A549 (cell line): ENCODE measurements at regions not wholly inside any gene's neighbourhood (a gene's known extent, or its start where the extent isn't known, plus 50 kb on each side); places are given as distances from the start of the nearest gene placed in this dataset.

ENCODE experiments used
- EP300 ChIP-seq, 2 experiments: fragments of >200 bp; sonication (Bioruptor Twin); formaldehyde crosslinking; IDR thresholded peaks; 2 replicates in 1 of 2; 3 replicates in 1 of 2; pipeline ENCODE4 v1.6.1; 2016 to 2017
- JUN ChIP-seq, 2 experiments: fragments of >200 bp; sonication (Bioruptor Twin); formaldehyde crosslinking; IDR thresholded peaks; 2 replicates in 1 of 2; 3 replicates in 1 of 2; pipeline ENCODE4 v1.6.1; 2016 to 2017
- MAFK ChIP-seq: fragments of 450-650 bp; IDR thresholded peaks from 2 replicates; pipeline ENCODE4 v1.6.1; 2014; ENCODE audit not compliant: partially characterized antibody
- MAZ ChIP-seq: fragments of 150-350 bp; IDR thresholded peaks from 2 replicates; pipeline ENCODE4 v1.6.1; 2014; ENCODE audit warnings: antibody characterized with exemption, low read depth, low read length, borderline replicate concordance
- NFE2L2 ChIP-seq: fragments of 150-350 bp; conservative IDR thresholded peaks from 2 replicates; pipeline ENCODE4 v1.6.1; 2014; ENCODE audit warnings: low read length
- PHF8 ChIP-seq: fragments of 200-600 bp; sonication (generic); IDR thresholded peaks from 2 replicates; pipeline ENCODE4 v1.6.1; 2016; ENCODE audit warnings: low read depth, mild to moderate bottlenecking, antibody characterized with exemption, moderate library complexity, borderline replicate concordance
- POLR2A ChIP-seq: IDR thresholded peaks from 2 replicates; pipeline ENCODE4 v1.6.1; 2012; ENCODE audit warnings: mild to moderate bottlenecking, low read length
- RAD21 ChIP-seq, 2 experiments: fragments of >200 bp in 1 of 2; sonication (Bioruptor Twin) in 1 of 2; formaldehyde crosslinking in 1 of 2; IDR thresholded peaks in 1 of 2; conservative IDR thresholded peaks in 1 of 2; 2 replicates in 1 of 2; 3 replicates in 1 of 2; pipeline ENCODE4 v1.6.1; 2012 to 2018; ENCODE audit warnings: inconsistent platforms in 1 of 2
- RFX5 ChIP-seq: fragments of 450-650 bp; IDR thresholded peaks from 2 replicates; pipeline ENCODE4 v1.7.1; 2014; ENCODE audit warnings: antibody characterized with exemption, mild to moderate bottlenecking, moderate library complexity
- SMC3 ChIP-seq: fragments of >200 bp; sonication (Bioruptor Twin); formaldehyde crosslinking; IDR thresholded peaks from 3 replicates; pipeline ENCODE4 v1.6.1; 2018; ENCODE audit warnings: inconsistent platforms
- ZFP36 ChIP-seq: fragments of 450-650 bp; IDR thresholded peaks from 2 replicates; pipeline ENCODE4 v1.6.1; 2014; ENCODE audit warnings: borderline replicate concordance; ENCODE audit not compliant: partially characterized antibody
- TF ChIP-seq, protein P1 (sequence below): fragments of >200 bp; sonication (Bioruptor Twin); formaldehyde crosslinking; IDR thresholded peaks from 3 replicates; pipeline ENCODE4 v1.5.1; 2016
- TF ChIP-seq, protein P2 (sequence below): fragments of 250-450 bp; sonication (Bioruptor Pico); IDR thresholded peaks from 2 replicates; pipeline ENCODE4 v1.5.0; 2021; ENCODE audit warnings: mild to moderate bottlenecking, moderate library complexity, borderline replicate concordance

DNA sequence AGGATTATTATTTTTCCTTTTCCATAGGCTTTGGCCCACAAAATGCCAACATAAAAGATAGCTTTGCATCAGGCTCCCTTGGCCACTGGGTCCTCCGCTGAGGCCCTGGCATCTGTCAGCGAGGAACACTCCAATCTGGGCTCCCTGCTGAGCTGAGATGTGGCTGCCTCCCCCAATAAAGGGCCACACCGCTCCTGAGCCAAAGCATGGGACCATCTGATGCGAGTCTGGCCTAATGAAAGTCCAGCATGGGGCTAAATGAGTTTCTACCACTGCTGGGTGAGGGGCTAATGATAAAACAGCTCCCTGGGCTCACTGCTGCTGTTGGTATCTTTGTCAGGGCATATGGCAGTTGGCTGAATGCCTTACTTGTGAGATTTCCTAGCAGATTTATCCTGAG is 817.5 kb upstream of the SLC35B3 start:
- TF ChIP-seq, protein P1, sequence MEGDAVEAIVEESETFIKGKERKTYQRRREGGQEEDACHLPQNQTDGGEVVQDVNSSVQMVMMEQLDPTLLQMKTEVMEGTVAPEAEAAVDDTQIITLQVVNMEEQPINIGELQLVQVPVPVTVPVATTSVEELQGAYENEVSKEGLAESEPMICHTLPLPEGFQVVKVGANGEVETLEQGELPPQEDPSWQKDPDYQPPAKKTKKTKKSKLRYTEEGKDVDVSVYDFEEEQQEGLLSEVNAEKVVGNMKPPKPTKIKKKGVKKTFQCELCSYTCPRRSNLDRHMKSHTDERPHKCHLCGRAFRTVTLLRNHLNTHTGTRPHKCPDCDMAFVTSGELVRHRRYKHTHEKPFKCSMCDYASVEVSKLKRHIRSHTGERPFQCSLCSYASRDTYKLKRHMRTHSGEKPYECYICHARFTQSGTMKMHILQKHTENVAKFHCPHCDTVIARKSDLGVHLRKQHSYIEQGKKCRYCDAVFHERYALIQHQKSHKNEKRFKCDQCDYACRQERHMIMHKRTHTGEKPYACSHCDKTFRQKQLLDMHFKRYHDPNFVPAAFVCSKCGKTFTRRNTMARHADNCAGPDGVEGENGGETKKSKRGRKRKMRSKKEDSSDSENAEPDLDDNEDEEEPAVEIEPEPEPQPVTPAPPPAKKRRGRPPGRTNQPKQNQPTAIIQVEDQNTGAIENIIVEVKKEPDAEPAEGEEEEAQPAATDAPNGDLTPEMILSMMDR: no peak
- TF ChIP-seq ZFP36 (no peak), RAD21 (conservative IDR thresholded peaks at IDR 0.05 in 1 of 2, IDR thresholded peaks at IDR 0.05 in 1 of 2) (no peak), SMC3 (no peak), POLR2A (no peak), EP300 (IDR thresholded peaks at IDR 0.05) (no peak), PHF8 (no peak), MAFK (no peak), MAZ (no peak), NFE2L2 (no peak), RFX5 (no peak), JUN (IDR thresholded peaks at IDR 0.05) (no peak)
- TF ChIP-seq, protein P2, sequence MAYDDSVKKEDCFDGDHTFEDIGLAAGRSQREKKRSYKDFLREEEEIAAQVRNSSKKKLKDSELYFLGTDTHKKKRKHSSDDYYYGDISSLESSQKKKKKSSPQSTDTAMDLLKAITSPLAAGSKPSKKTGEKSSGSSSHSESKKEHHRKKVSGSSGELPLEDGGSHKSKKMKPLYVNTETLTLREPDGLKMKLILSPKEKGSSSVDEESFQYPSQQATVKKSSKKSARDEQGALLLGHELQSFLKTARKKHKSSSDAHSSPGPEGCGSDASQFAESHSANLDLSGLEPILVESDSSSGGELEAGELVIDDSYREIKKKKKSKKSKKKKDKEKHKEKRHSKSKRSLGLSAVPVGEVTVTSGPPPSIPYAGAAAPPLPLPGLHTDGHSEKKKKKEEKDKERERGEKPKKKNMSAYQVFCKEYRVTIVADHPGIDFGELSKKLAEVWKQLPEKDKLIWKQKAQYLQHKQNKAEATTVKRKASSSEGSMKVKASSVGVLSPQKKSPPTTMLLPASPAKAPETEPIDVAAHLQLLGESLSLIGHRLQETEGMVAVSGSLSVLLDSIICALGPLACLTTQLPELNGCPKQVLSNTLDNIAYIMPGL (CRISPR knock-in tag): no peak
